ENCODE measurements at regions not wholly inside any gene's neighbourhood (a gene's known extent, or its start where the extent isn't known, plus 50 kb on each side); places are given as distances from the start of the nearest gene placed in this dataset.

DNA sequence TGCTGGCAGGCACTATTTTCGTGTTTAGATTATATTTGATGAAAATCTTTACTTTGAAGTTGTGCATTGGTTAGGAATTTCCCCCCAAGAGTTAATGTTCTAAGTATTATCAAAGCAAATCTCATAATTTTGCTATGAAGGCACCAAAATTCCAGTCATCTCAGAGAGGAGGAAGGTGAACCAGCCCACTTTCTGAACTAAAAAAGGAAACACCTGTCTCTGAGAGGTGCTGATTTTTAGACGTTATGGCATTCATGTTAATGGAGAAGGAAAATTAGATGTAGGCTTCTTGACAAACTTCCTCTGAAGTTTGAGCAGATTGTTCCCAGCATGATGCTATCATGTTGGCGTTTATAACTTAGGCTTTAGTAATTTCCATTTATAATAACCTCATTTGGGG, 432.9 kb upstream of the ACTBL2 start:
- Histone ChIP-seq H3K36me3 (ENCODE audit: control insufficient read depth in 2 of 4, insufficient read depth in 4 of 4, low read length in 3 of 4) (no peaks in the 10 kb centered on the region), H2BK120ac (replicated peaks; ENCODE audit: low read depth, low read length) (no peak overlapping the region), H3K56ac (replicated peaks; ENCODE audit: insufficient read length, low read depth, low read length) (no peak overlapping the region), H3K4me1 (replicated peaks in 1 of 4; ENCODE audit: control insufficient read depth in 3 of 4, insufficient read depth in 4 of 4, low read length in 3 of 4) (no peaks in the 10 kb centered on the region), H2AFZ (ENCODE audit: low read length) (no peak overlapping the region), H3K4ac (replicated peaks; ENCODE audit: insufficient read length, low read depth, low read length) (no peak overlapping the region), H3K4me2 (ENCODE audit: insufficient read depth in 1 of 2, low read depth in 2 of 2, low read length in 2 of 2) (no peak overlapping the region), H3K23me2 (ENCODE audit: low read depth, low read length) (no peaks in the 10 kb centered on the region), H3K9me3 (ENCODE audit: insufficient read depth in 2 of 2, low read depth in 1 of 2, low read length in 1 of 2) (no peaks in the 10 kb centered on the region), H3K9ac (replicated peaks in 1 of 4; ENCODE audit: extremely low read depth in 1 of 4, low read depth in 3 of 4, low read length in 3 of 4) (no peak overlapping the region), H3K18ac (ENCODE audit: extremely low read depth, low read length) (no peak overlapping the region), H2BK5ac (ENCODE audit: low read depth, low read length) (no peak overlapping the region), H2AK5ac (ENCODE audit: low read depth, low read length) (no peak overlapping the region), H4K8ac (ENCODE audit: extremely low read depth, insufficient read depth, low read length) (no peak overlapping the region), H3K79me1 (ENCODE audit: low read depth, low read length) (no peaks in the 10 kb centered on the region), H2BK12ac (ENCODE audit: low read depth, low read length) (no peak overlapping the region), H3K4me3 (ENCODE audit: extremely low read depth in 1 of 4, insufficient read depth in 2 of 4, low read depth in 3 of 4, low read length in 4 of 4) (no peak overlapping the region), H4K5ac (ENCODE audit: insufficient read length, low read depth, low read length) (no peak overlapping the region), H3K27me3 (replicated peaks in 1 of 4; ENCODE audit: control insufficient read depth in 3 of 4, extremely low read depth in 1 of 4, insufficient read depth in 3 of 4, low read length in 3 of 4) (no peaks in the 10 kb centered on the region), H2BK15ac (ENCODE audit: low read length) (no peak overlapping the region), H3K14ac (ENCODE audit: insufficient read length) (no peak overlapping the region), H3K23ac (ENCODE audit: insufficient read length) (no peak overlapping the region), H4K20me1 (replicated peaks in 1 of 2; ENCODE audit: control insufficient read depth in 1 of 2, insufficient read depth in 2 of 2, low read length in 2 of 2) (no peaks in the 10 kb centered on the region), H3K27ac (ENCODE audit: low read depth, low read length) (no peak overlapping the region), H2BK20ac (ENCODE audit: low read length) (no peak overlapping the region), H4K91ac (replicated peaks; ENCODE audit: insufficient read length, low read length) (no peak overlapping the region), H3K79me2 (ENCODE audit: control insufficient read depth in 1 of 2, insufficient read depth in 2 of 2, low read length in 2 of 2) (no peaks in the 10 kb centered on the region)
- CTCF ChIA-PET (ENCODE audit: partially characterized antibody): no interaction called here
- 84% methylated on average over 3 of the region's 3 CpGs; no CpG with 5 or more reads in 1 of the 2 experiments for WGBS, 2 experiments (ENCODE audit: extremely low coverage in 1 of 2, insufficient coverage in 1 of 2, insufficient read length in 1 of 2, insufficient replicate concordance in 2 of 2, low coverage in 1 of 2, low lambda C conversion rate in 2 of 2, missing lambda C conversion rate in 1 of 2)
- TF ChIP-seq SP2 (IDR thresholded peaks at IDR 0.05; ENCODE audit: low read length) (no peak), BACH1 (IDR thresholded peaks at IDR 0.05; ENCODE audit: low read length) (no peak), RBBP5 (IDR thresholded peaks at IDR 0.05; ENCODE audit: borderline replicate concordance, low read depth, low read length) (no peak), KDM5A (IDR thresholded peaks at IDR 0.05; ENCODE audit: low read length) (no peak), TEAD4 (IDR thresholded peaks at IDR 0.05; ENCODE audit: low read depth, low read length) (no peak), RAD21 (IDR thresholded peaks at IDR 0.05 in 1 of 2, conservative IDR thresholded peaks at IDR 0.05 in 1 of 2; ENCODE audit: low read depth in 2 of 2, low read length in 2 of 2) (no peak), YY1 (IDR thresholded peaks at IDR 0.05; ENCODE audit: low read depth, low read length) (no peak), BRCA1 (IDR thresholded peaks at IDR 0.05; ENCODE audit: low read depth, low read length) (no peak), ZNF274 (IDR thresholded peaks at IDR 0.05; ENCODE audit: borderline replicate concordance, extremely low read depth, low read length) (no peak), EGR1 (IDR thresholded peaks at IDR 0.05; ENCODE audit: borderline replicate concordance, low read depth, low read length) (no peak), CTCF (IDR thresholded peaks at IDR 0.05; ENCODE audit: control extremely low read depth in 1 of 3, insufficient read depth in 1 of 3, low read depth in 1 of 3, low read length in 3 of 3) (no peak)
- DNase-seq (ENCODE audit: low read depth in 1 of 2, low spot score in 2 of 2): no peak
- FAIRE-seq: no peak
- POLR2A ChIA-PET (ENCODE audit: partially characterized antibody): no interaction called here

Data from H1 (cell line).